Ascending aorta (tissue), 2 donors: ENCODE measurements at regions not wholly inside any gene's neighbourhood (a gene's known extent, or its start where the extent isn't known, plus 50 kb on each side); places are given as distances from the start of the nearest gene placed in this dataset.

Experiments
- DNase-seq, 2 donors: peaks; one replicate each; pipeline ENCODE4 v3.0.0-alpha.2; 2019; ENCODE audit warnings: low spot score in 2 of 2
- H3K27ac ChIP-seq, 2 donors: fragments of 200-600 bp; sonication (generic); one replicate each; pipeline ENCODE4 v1.5.1; 2016 to 2017; ENCODE audit warnings: mild to moderate bottlenecking in 1 of 2
- H3K27me3 ChIP-seq: fragments of 200-600 bp; sonication (generic); one replicate; pipeline ENCODE4 v1.5.1; 2017
- H3K36me3 ChIP-seq, 2 donors: fragments of 200-600 bp; sonication (generic); one replicate each; pipeline ENCODE4 v1.5.1; 2016
- H3K4me1 ChIP-seq, 2 donors: fragments of 200-600 bp; sonication (generic); one replicate each; pipeline ENCODE4 v1.5.1; 2016 to 2017; ENCODE audit warnings: mild to moderate bottlenecking in 1 of 2
- H3K4me3 ChIP-seq, 2 donors: fragments of 200-600 bp; sonication (generic); one replicate each; pipeline ENCODE4 v1.5.1; 2016 to 2017; ENCODE audit warnings: mild to moderate bottlenecking in 1 of 2
- H3K9me3 ChIP-seq, 2 donors: fragments of 200-600 bp; sonication (generic); one replicate each; pipeline ENCODE4 v1.5.1; 2016
- intact Hi-C: fragments of 100-400 bp; cut with DNase I; formaldehyde crosslinking; loops from one replicate; pipeline ENCODE4 v1.15.1; 2023
- TF ChIP-seq, protein P1 (sequence below), 3 experiments: fragments of 200-600 bp in 2 of 3; fragments of 450-650 bp in 1 of 3; sonication (generic) in 2 of 3; IDR thresholded peaks; one replicate each; pipeline ENCODE4 v1.5.1; 2016 to 2019; ENCODE audit warnings: antibody characterized with exemption in 3 of 3, mild to moderate bottlenecking in 1 of 3, moderate library complexity in 1 of 3

GRCh38 chr2:126748188-126748760 lies 92.3 kb downstream of the GYPC start:
- no peak overlapping the region for H3K27ac ChIP-seq
- TF ChIP-seq, protein P1, sequence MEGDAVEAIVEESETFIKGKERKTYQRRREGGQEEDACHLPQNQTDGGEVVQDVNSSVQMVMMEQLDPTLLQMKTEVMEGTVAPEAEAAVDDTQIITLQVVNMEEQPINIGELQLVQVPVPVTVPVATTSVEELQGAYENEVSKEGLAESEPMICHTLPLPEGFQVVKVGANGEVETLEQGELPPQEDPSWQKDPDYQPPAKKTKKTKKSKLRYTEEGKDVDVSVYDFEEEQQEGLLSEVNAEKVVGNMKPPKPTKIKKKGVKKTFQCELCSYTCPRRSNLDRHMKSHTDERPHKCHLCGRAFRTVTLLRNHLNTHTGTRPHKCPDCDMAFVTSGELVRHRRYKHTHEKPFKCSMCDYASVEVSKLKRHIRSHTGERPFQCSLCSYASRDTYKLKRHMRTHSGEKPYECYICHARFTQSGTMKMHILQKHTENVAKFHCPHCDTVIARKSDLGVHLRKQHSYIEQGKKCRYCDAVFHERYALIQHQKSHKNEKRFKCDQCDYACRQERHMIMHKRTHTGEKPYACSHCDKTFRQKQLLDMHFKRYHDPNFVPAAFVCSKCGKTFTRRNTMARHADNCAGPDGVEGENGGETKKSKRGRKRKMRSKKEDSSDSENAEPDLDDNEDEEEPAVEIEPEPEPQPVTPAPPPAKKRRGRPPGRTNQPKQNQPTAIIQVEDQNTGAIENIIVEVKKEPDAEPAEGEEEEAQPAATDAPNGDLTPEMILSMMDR (IDR thresholded peaks at IDR 0.05): no peak
- no peak for DNase-seq
- no peaks in the 10 kb centered on the region for H3K4me1 ChIP-seq
- intact Hi-C loops: no loop called here
- no peaks in the 10 kb centered on the region for H3K27me3 ChIP-seq
- H3K9me3 ChIP-seq: no peaks in the 10 kb centered on the region
- no peak overlapping the region for H3K4me3 ChIP-seq
- H3K36me3 ChIP-seq: no peaks in the 10 kb centered on the region

DNA sequence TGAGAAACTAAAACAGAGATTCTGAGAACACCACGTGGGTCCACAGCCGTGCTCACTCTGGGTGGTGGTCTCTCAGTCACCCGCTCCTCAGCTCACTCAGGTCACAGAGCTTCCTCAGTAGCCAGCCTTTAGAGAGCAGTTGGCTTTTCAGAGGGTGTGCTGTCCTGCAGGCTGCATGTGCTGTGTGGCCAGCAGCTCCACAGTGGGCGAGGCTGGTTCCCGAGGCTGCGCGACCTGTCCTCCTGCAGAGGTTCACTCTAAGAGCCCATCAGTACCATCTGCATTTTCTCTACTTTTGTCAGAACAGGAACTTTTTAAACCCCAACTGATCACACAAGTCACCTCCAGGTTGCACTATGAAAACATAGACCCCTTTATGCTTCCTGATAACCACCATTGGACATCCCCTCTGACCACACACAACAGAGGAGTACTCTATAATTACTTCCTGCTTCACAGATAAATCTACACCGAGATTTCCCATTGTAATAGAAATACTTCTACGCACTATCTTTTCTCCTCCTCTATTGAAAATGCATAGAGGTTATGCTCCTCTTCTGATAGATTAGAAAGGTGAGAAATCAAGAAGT lies 93.1 kb downstream of the GYPC start:
- H3K9me3 ChIP-seq: no peaks in the 10 kb centered on the region
- no peaks in the 10 kb centered on the region for H3K4me1 ChIP-seq
- no peak for DNase-seq
- H3K27ac ChIP-seq: no peak overlapping the region
- no peaks in the 10 kb centered on the region for H3K36me3 ChIP-seq
- H3K4me3 ChIP-seq: no peak overlapping the region
- intact Hi-C loops: no loop called here
- H3K27me3 ChIP-seq: no peaks in the 10 kb centered on the region
- TF ChIP-seq, protein P1 (IDR thresholded peaks at IDR 0.05): no peak

- TF ChIP-seq, protein P1 (IDR thresholded peaks at IDR 0.05): peak in 1 of 3 experiments; percentile 10
- no peak for DNase-seq
Observed at GRCh38 chr2:126749537-126749936, 93.6 kb downstream of the GYPC start.

GRCh38 chr2:126750506-126750905 lies 94.5 kb downstream of the GYPC start:
- Histone ChIP-seq H3K4me1 (no peaks in the 10 kb centered on the region), H3K9me3 (no peaks in the 10 kb centered on the region), H3K4me3 (no peak overlapping the region), H3K36me3 (no peaks in the 10 kb centered on the region), H3K27me3 (no peaks in the 10 kb centered on the region), H3K27ac (no peak overlapping the region)
- intact Hi-C loops: no loop called here
- TF ChIP-seq, protein P1 (IDR thresholded peaks at IDR 0.05): no peak
- no peak for DNase-seq

More at GRCh38 chr2:126749537-126749936, 93.6 kb downstream of the GYPC start:
- no peak overlapping the region for H3K4me3 ChIP-seq
- H3K27me3 ChIP-seq: no peaks in the 10 kb centered on the region
- no peaks in the 10 kb centered on the region for H3K4me1 ChIP-seq
- intact Hi-C loops: no loop called here
- no peaks in the 10 kb centered on the region for H3K9me3 ChIP-seq
- H3K27ac ChIP-seq: no peak overlapping the region
- no peaks in the 10 kb centered on the region for H3K36me3 ChIP-seq

DNA sequence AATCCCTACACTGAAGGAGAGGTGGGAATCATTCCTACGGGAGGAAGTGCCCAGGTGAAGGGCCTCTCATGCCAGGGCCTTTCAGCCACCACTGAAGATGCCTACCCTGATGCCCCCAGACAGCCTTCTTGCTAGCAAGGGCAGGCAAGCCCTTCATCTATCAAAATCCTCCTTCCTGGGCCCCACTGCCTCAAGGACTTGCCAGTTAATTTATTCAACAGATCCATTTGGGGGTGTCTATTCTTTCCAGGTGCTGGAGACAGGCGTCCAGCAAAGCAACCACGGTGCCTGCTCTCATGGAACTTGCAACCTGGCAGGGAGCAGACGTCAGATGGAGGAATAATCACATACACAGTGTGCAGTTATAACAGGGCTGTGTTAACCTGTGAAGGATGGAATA lies 95.5 kb downstream of the GYPC start:
- no peaks in the 10 kb centered on the region for H3K36me3 ChIP-seq
- H3K4me3 ChIP-seq: no peak overlapping the region
- DNase-seq: no peak
- no peaks in the 10 kb centered on the region for H3K27me3 ChIP-seq
- intact Hi-C loops: no loop called here
- TF ChIP-seq, protein P1 (IDR thresholded peaks at IDR 0.05): no peak
- H3K27ac ChIP-seq: no peak overlapping the region
- no peaks in the 10 kb centered on the region for H3K4me1 ChIP-seq
- no peaks in the 10 kb centered on the region for H3K9me3 ChIP-seq
